ENCODE measurements at regions not wholly inside any gene's neighbourhood (a gene's known extent, or its start where the extent isn't known, plus 50 kb on each side); places are given as distances from the start of the nearest gene placed in this dataset.

GRCh38 chr3:124584552-124585391 lies 145.5 kb upstream of the UMPS start (continued):
- no peak for TF ChIP-seq ZNF180 (CRISPR knock-in tag; IDR thresholded peaks at IDR 0.05; ENCODE audit: borderline replicate concordance, low read depth)
- TF ChIP-seq ZNF512 (CRISPR knock-in tag; IDR thresholded peaks at IDR 0.05): no peak
- peak; percentile 37; the same call in 1 of the 2 replicates for TF ChIP-seq IRF9 (CRISPR knock-in tag; IDR thresholded peaks at IDR 0.05; ENCODE audit: borderline replicate concordance)
- TF ChIP-seq PAX8 (CRISPR knock-in tag; IDR thresholded peaks at IDR 0.05; ENCODE audit: borderline replicate concordance): no peak
- no peak; the same call in 1 of the 2 replicates for TF ChIP-seq MTERF4 (CRISPR knock-in tag; IDR thresholded peaks at IDR 0.05)
- no peak for TF ChIP-seq ZNF678 (CRISPR knock-in tag; IDR thresholded peaks at IDR 0.05)
- TF ChIP-seq ZMYM4 (CRISPR knock-in tag; IDR thresholded peaks at IDR 0.05): 0 out of 2 replicates have a peak, but pooled peaks have one; percentile 35
- no peak; the same call in 1 of the 2 replicates for TF ChIP-seq CREBL2 (CRISPR knock-in tag; IDR thresholded peaks at IDR 0.05; ENCODE audit: borderline replicate concordance)
- no peak for TF ChIP-seq TOE1 (CRISPR knock-in tag; IDR thresholded peaks at IDR 0.05)
- no peak for TF ChIP-seq RXRB (CRISPR knock-in tag; IDR thresholded peaks at IDR 0.05; ENCODE audit: borderline replicate concordance)
- TF ChIP-seq ZNF160 (CRISPR knock-in tag; IDR thresholded peaks at IDR 0.05): 0 out of 2 replicates have a peak, but pooled peaks have one; percentile 73
- TF ChIP-seq ZBTB7A (CRISPR knock-in tag; IDR thresholded peaks at IDR 0.05): no peak
- TF ChIP-seq CSRNP1 (CRISPR knock-in tag; IDR thresholded peaks at IDR 0.05): peak; percentile 22; the same call in 1 of the 2 replicates
- TF ChIP-seq ETV5 (CRISPR knock-in tag; IDR thresholded peaks at IDR 0.05; ENCODE audit: borderline replicate concordance): no peak
- no peak for TF ChIP-seq ATF6 (CRISPR knock-in tag; conservative IDR thresholded peaks at IDR 0.05)
- no peak for TF ChIP-seq PCBP2 (optimal IDR thresholded peaks at IDR 0.05; ENCODE audit: low read depth, low read length, poor library complexity, severe bottlenecking)
- TF ChIP-seq ZNF549 (CRISPR knock-in tag; IDR thresholded peaks at IDR 0.05): 0 out of 2 replicates have a peak, but pooled peaks have one; percentile 25
- no peak for TF ChIP-seq HINFP (CRISPR knock-in tag; IDR thresholded peaks at IDR 0.05; ENCODE audit: low read depth)
- TF ChIP-seq KMT2A (CRISPR knock-in tag; IDR thresholded peaks at IDR 0.05): no peak; the same call in none of the 2 replicates

All from HepG2 (cell line).